HG03378 (cell line): ENCODE measurements at regions not wholly inside any gene's neighbourhood (a gene's known extent, or its start where the extent isn't known, plus 50 kb on each side); places are given as distances from the start of the nearest gene placed in this dataset.

ENCODE experiments used
- ATAC-seq: cut with Tn5 transposase; IDR thresholded peaks from one replicate; pipeline ENCODE4 v1.9.1; 2021; ENCODE audit warnings: mild to moderate bottlenecking, moderate library complexity; ENCODE audit not compliant: unreplicated experiment

- no peak for ATAC-seq
Observed at GRCh38 chr7:54846273-54846672, 87.3 kb upstream of the SEC61G start.

GRCh38 chr7:54847921-54848320 is 88.9 kb upstream of the SEC61G start:
- ATAC-seq, result no peak

GRCh38 chr7:54856856-54857255 is 97.8 kb upstream of the SEC61G start:
- ATAC-seq, result no peak

- ATAC-seq, result no peak
Observed at GRCh38 chr7:54857294-54857693, 98.3 kb upstream of the SEC61G start.

GRCh38 chr7:54858008-54858692 is 99.1 kb upstream of the SEC61G start:
- no peak for ATAC-seq

- no peak for ATAC-seq
Observed at GRCh38 chr7:54859066-54859465, 100.1 kb upstream of the SEC61G start.

GRCh38 chr7:54859545-54859944 is 100.5 kb upstream of the SEC61G start:
- ATAC-seq, result no peak

- ATAC-seq, result no peak
Observed at GRCh38 chr7:54860003-54860775, 101.2 kb upstream of the SEC61G start.

- no peak for ATAC-seq
Observed at GRCh38 chr7:54860843-54861242, 101.8 kb upstream of the SEC61G start.

- no peak for ATAC-seq
Observed at GRCh38 chr7:54864663-54865062, 105.7 kb upstream of the SEC61G start.

- ATAC-seq, result no peak
Observed at GRCh38 chr7:54869523-54869922, 110.5 kb upstream of the SEC61G start.

- ATAC-seq, result no peak
Observed at GRCh38 chr7:54874804-54875203, 115.8 kb upstream of the SEC61G start.

GRCh38 chr7:54877683-54878082 is 118.7 kb upstream of the SEC61G start:
- ATAC-seq, result no peak

- no peak for ATAC-seq
Observed at GRCh38 chr7:54878339-54878738, 119.3 kb upstream of the SEC61G start.

- no peak for ATAC-seq
Observed at GRCh38 chr7:54879776-54880175, 120.8 kb upstream of the SEC61G start.

GRCh38 chr7:54880326-54880989 is 121.4 kb upstream of the SEC61G start:
- ATAC-seq, result no peak

GRCh38 chr7:54881816-54882520 is 123.0 kb upstream of the SEC61G start:
- no peak for ATAC-seq

- no peak for ATAC-seq
Observed at GRCh38 chr7:54882694-54883093, 123.7 kb upstream of the SEC61G start.

- no peak for ATAC-seq
Observed at GRCh38 chr7:54883576-54883975, 124.6 kb upstream of the SEC61G start.

- no peak for ATAC-seq
Observed at GRCh38 chr7:54885285-54885684, 126.3 kb upstream of the SEC61G start.

- no peak for ATAC-seq
Observed at GRCh38 chr7:54888067-54888733, 129.2 kb upstream of the SEC61G start.
